ENCODE measurements at regions not wholly inside any gene's neighbourhood (a gene's known extent, or its start where the extent isn't known, plus 50 kb on each side); places are given as distances from the start of the nearest gene placed in this dataset.
"Not testable (repeated sequence)": the region's sequence is repeated elsewhere in the genome, so short reads cannot be mapped to it uniquely, and the experiment has no call there.

DNA sequence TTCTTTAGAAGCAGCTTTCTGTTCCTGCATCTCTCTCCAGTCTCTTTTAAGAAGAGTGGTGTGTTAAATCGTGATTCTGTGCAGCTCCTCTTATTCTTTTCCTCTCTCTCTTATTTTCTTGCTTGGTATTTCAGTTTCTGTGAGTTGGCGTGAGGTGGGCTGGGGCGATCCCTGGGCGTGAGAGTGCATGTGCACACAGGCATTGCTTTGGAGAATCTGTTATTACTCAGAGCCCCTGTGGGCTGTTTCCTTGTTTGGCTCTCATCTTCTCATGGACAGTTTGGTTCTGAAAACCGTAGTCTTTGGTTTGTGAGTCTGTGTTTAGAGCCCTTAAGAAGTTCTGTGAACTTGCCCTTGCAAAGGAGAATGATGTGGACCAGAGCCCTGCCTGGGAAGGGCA is 97.2 kb upstream of the CLNK start:
- no peak overlapping the region for H2AFZ ChIP-seq (ENCODE audit: low read depth, low read length)
- in situ Hi-C loops (cut with MboI) = no loop called here

DNA sequence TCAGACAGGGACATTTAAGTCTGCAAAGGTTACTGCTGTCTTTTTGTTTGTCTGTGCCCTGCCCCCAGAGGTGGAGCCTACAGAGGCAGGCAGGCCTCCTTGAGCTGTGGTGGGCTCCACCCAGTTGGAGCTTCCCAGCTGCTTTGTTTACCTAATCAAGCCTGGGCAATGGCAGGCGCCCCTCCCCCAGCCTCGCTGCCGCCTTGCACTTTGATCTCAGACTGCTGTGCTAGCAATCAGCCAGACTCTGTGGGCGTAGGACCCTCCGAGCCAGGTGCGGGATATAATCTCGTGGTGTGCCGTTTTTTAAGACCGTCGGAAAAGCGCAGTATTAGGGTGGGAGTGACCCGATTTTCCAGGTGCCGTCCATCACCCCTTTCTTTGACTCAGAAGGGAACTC is 96.2 kb upstream of the CLNK start:
- H2AFZ ChIP-seq (ENCODE audit: low read depth, low read length); H3K36me3 ChIP-seq (ENCODE audit: control insufficient read depth, insufficient read depth, low read length); H3K27me3 ChIP-seq (ENCODE audit: control insufficient read depth in 2 of 2, insufficient read depth in 2 of 2, low read length in 2 of 2); DNase-seq (ENCODE audit: extremely low read depth in 1 of 4, low spot score in 3 of 4); FAIRE-seq; H3K9ac ChIP-seq (ENCODE audit: insufficient read depth in 1 of 2, low read depth in 2 of 2, low read length in 2 of 2); H3K27ac ChIP-seq (ENCODE audit: extremely low read depth, low read depth, low read length); H3K4me1 ChIP-seq (replicated peaks in 1 of 2; ENCODE audit: control insufficient read depth in 2 of 2, insufficient read depth in 2 of 2, low read length in 2 of 2); H3K79me2 ChIP-seq (ENCODE audit: control insufficient read depth, insufficient read depth, low read length); H3K9me1 ChIP-seq (ENCODE audit: control insufficient read depth, insufficient read depth, low read length); H3K4me3 ChIP-seq; in situ Hi-C loops (cut with MboI); ATAC-seq; intact Hi-C loops (cut with micrococcal nuclease); H4K20me1 ChIP-seq (replicated peaks; ENCODE audit: control insufficient read depth, insufficient read depth, low read length); H3K4me2 ChIP-seq (ENCODE audit: insufficient read depth, low read length); CTCF ChIA-PET (ENCODE audit: low intra/inter-chr PET ratio); POLR2A ChIA-PET; H3K9me3 ChIP-seq (replicated peaks; ENCODE audit: control insufficient read depth, insufficient read depth, low read depth, low read length); BruUV-seq (replicated peaks): not testable (repeated sequence)
- WGBS (ENCODE audit: insufficient coverage, low coverage, missing lambda C conversion rate) = 0% methylated on average over 12 of the region's 13 CpGs

More for the DNA sequence above, 97.2 kb upstream of the CLNK start:
- no peak for FAIRE-seq
- 0% methylated on average over 5 of the region's 5 CpGs for WGBS (ENCODE audit: insufficient coverage, low coverage, missing lambda C conversion rate)
- H3K9me3 ChIP-seq (replicated peaks; ENCODE audit: control insufficient read depth, insufficient read depth, low read depth, low read length) = no peaks in the 10 kb centered on the region; the same call in 1 of the 2 replicates
- H3K9me1 ChIP-seq (ENCODE audit: control insufficient read depth, insufficient read depth, low read length) = no peaks in the 10 kb centered on the region
- H3K27ac ChIP-seq (ENCODE audit: extremely low read depth, low read depth, low read length) = no peak overlapping the region
- no peaks in the 10 kb centered on the region for H3K27me3 ChIP-seq (ENCODE audit: control insufficient read depth in 2 of 2, insufficient read depth in 2 of 2, low read length in 2 of 2)
- no peak for DNase-seq (ENCODE audit: extremely low read depth in 1 of 4, low spot score in 3 of 4)
- no peak for TF ChIP-seq ZNF124 (CRISPR knock-in tag; IDR thresholded peaks at IDR 0.05)
- TF ChIP-seq, protein P1, sequence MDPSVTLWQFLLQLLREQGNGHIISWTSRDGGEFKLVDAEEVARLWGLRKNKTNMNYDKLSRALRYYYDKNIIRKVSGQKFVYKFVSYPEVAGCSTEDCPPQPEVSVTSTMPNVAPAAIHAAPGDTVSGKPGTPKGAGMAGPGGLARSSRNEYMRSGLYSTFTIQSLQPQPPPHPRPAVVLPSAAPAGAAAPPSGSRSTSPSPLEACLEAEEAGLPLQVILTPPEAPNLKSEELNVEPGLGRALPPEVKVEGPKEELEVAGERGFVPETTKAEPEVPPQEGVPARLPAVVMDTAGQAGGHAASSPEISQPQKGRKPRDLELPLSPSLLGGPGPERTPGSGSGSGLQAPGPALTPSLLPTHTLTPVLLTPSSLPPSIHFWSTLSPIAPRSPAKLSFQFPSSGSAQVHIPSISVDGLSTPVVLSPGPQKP (CRISPR knock-in tag; IDR thresholded peaks at IDR 0.05) = no peak
- no peak overlapping the region for H3K9ac ChIP-seq (ENCODE audit: insufficient read depth in 1 of 2, low read depth in 2 of 2, low read length in 2 of 2)
- intact Hi-C loops (cut with micrococcal nuclease) = no loop called here
- no peaks in the 10 kb centered on the region for H3K36me3 ChIP-seq (ENCODE audit: control insufficient read depth, insufficient read depth, low read length)
- H4K20me1 ChIP-seq (replicated peaks; ENCODE audit: control insufficient read depth, insufficient read depth, low read length) = no peaks in the 10 kb centered on the region
- CTCF ChIA-PET (ENCODE audit: low intra/inter-chr PET ratio) = no interaction called here
- no peak overlapping the region for H3K4me3 ChIP-seq
- no peak overlapping the region for H3K4me2 ChIP-seq (ENCODE audit: insufficient read depth, low read length)
- ATAC-seq = no peak
- no peaks in the 10 kb centered on the region for H3K4me1 ChIP-seq (replicated peaks in 1 of 2; ENCODE audit: control insufficient read depth in 2 of 2, insufficient read depth in 2 of 2, low read length in 2 of 2)
- H3K79me2 ChIP-seq (ENCODE audit: control insufficient read depth, insufficient read depth, low read length) = no peaks in the 10 kb centered on the region
- no TSS peak for BruUV-seq (replicated peaks)
- POLR2A ChIA-PET = interaction anchor here (0.6 kb wide), 1 partner anchor 319 kb away, joined by 3 read pairs; no protein-coding TSS in a partner anchor

DNA sequence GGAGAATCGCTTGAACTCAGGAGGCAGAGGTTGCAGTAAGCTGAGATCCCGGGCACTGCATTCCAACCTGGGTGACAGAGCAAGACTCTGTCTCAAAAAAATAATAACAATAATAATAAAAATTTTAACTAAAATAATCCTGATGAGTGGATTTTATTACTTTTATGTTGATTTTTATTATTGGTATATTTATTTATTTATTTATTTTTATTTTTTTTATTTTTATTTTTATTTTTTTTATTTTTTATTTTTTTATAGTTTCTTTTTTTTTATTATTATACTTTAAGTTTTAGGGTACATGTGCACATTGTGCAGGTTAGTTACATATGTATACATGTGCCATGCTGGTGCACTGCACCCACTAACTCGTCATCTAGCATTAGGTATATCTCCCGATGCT is 90.6 kb upstream of the CLNK start:
- H3K9me1 ChIP-seq (ENCODE audit: control insufficient read depth, insufficient read depth, low read length); H3K27ac ChIP-seq (ENCODE audit: extremely low read depth, low read depth, low read length); H3K27me3 ChIP-seq (ENCODE audit: control insufficient read depth in 2 of 2, insufficient read depth in 2 of 2, low read length in 2 of 2); CTCF ChIA-PET (ENCODE audit: low intra/inter-chr PET ratio); H3K4me1 ChIP-seq (replicated peaks in 1 of 2; ENCODE audit: control insufficient read depth in 2 of 2, insufficient read depth in 2 of 2, low read length in 2 of 2); H2AFZ ChIP-seq (ENCODE audit: low read depth, low read length); POLR2A ChIA-PET; intact Hi-C loops (cut with micrococcal nuclease); H3K79me2 ChIP-seq (ENCODE audit: control insufficient read depth, insufficient read depth, low read length); H3K9me3 ChIP-seq (replicated peaks; ENCODE audit: control insufficient read depth, insufficient read depth, low read depth, low read length); H3K9ac ChIP-seq (ENCODE audit: insufficient read depth in 1 of 2, low read depth in 2 of 2, low read length in 2 of 2); BruUV-seq (replicated peaks); DNase-seq (ENCODE audit: extremely low read depth in 1 of 4, low spot score in 3 of 4); ATAC-seq; FAIRE-seq; H3K4me3 ChIP-seq; H4K20me1 ChIP-seq (replicated peaks; ENCODE audit: control insufficient read depth, insufficient read depth, low read length); H3K36me3 ChIP-seq (ENCODE audit: control insufficient read depth, insufficient read depth, low read length); in situ Hi-C loops (cut with MboI); H3K4me2 ChIP-seq (ENCODE audit: insufficient read depth, low read length): not testable (repeated sequence)
- 0% methylated on average over 2 of the region's 4 CpGs for WGBS (ENCODE audit: insufficient coverage, low coverage, missing lambda C conversion rate)
